Urinary bladder (tissue), 3 donors: ENCODE measurements at regions not wholly inside any gene's neighbourhood (a gene's known extent, or its start where the extent isn't known, plus 50 kb on each side); places are given as distances from the start of the nearest gene placed in this dataset.
"Not testable (repeated sequence)": the region's sequence is repeated elsewhere in the genome, so short reads cannot be mapped to it uniquely, and the experiment has no call there.

Experiments
- DNase-seq: peaks from one replicate; pipeline ENCODE4 v3.0.0-alpha.2; 2015; ENCODE audit errors: extremely low spot score
- H3K27ac ChIP-seq: one replicate; pipeline ENCODE4 v1.5.1; 2013; ENCODE audit warnings: low read depth, mild to moderate bottlenecking, moderate library complexity
- H3K36me3 ChIP-seq: one replicate; pipeline ENCODE4 v1.6.1; 2013; ENCODE audit warnings: mild to moderate bottlenecking, moderate library complexity; ENCODE audit not compliant: insufficient read depth
- H3K4me1 ChIP-seq: one replicate; pipeline ENCODE4 v1.6.1; 2013; ENCODE audit warnings: mild to moderate bottlenecking, moderate library complexity; ENCODE audit not compliant: insufficient read depth
- H3K4me3 ChIP-seq: one replicate; pipeline ENCODE4 v1.5.1; 2013; ENCODE audit warnings: low read depth, low read length
- WGBS: extraction: QIAGEN DNeasy Blood & Tissue Kit; methylation state at CpG from one replicate; pipeline ENCODE4 v1.1.7; 2013; 5-methylcytosine and 5-hydroxymethylcytosine counted together
- donor health status: healthy with polysubstance abuse.
- donor health status: healthy.

- WGBS: 77% methylated on average over 1 of the region's 1 CpG
- Histone ChIP-seq H3K36me3 (no peaks in the 10 kb centered on the region), H3K27ac (no peak overlapping the region), H3K4me1 (no peaks in the 10 kb centered on the region), H3K4me3 (no peak overlapping the region)
- no peak for DNase-seq
Observed at GRCh38 chr6:141830530-141830929, 302.2 kb upstream of the GJE1 start.

- Histone ChIP-seq H3K27ac (no peak overlapping the region), H3K4me1 (no peaks in the 10 kb centered on the region), H3K36me3 (no peaks in the 10 kb centered on the region), H3K4me3 (no peak overlapping the region)
- WGBS: 53% methylated on average over 4 of the region's 4 CpGs
- no peak for DNase-seq
Observed at GRCh38 chr6:141829566-141830360, 303.0 kb upstream of the GJE1 start.

- no peak overlapping the region for H3K4me3 ChIP-seq
- no peaks in the 10 kb centered on the region for H3K4me1 ChIP-seq
- H3K36me3 ChIP-seq: no peaks in the 10 kb centered on the region
- WGBS: 28% methylated on average over 1 of the region's 1 CpG
- no peak overlapping the region for H3K27ac ChIP-seq
- DNase-seq: no peak
Observed at GRCh38 chr6:141824350-141824749, 308.4 kb upstream of the GJE1 start.

- not testable (repeated sequence) for DNase-seq, H3K36me3 ChIP-seq, H3K4me3 ChIP-seq, H3K4me1 ChIP-seq, H3K27ac ChIP-seq
- 92% methylated on average over 16 of the region's 16 CpGs for WGBS
Observed at GRCh38 chr6:141815039-141815438, 317.7 kb upstream of the GJE1 start.

GRCh38 chr6:141809901-141810300, 322.8 kb upstream of the GJE1 start:
- no peaks in the 10 kb centered on the region for H3K4me1 ChIP-seq
- no peak overlapping the region for H3K27ac ChIP-seq
- no peak for DNase-seq
- H3K4me3 ChIP-seq: no peak overlapping the region
- no peaks in the 10 kb centered on the region for H3K36me3 ChIP-seq
- 63% methylated on average over 2 of the region's 2 CpGs for WGBS

GRCh38 chr6:141808662-141809061, 324.1 kb upstream of the GJE1 start:
- Histone ChIP-seq H3K4me3 (no peak overlapping the region), H3K36me3 (no peaks in the 10 kb centered on the region), H3K4me1 (no peaks in the 10 kb centered on the region), H3K27ac (no peak overlapping the region)
- WGBS: 91% methylated on average over 1 of the region's 1 CpG
- no peak for DNase-seq

- H3K27ac ChIP-seq, H3K4me1 ChIP-seq, H3K4me3 ChIP-seq, DNase-seq, H3K36me3 ChIP-seq: not testable (repeated sequence)
- WGBS: 84% methylated on average over 1 of the region's 1 CpG
Observed at GRCh38 chr6:141800973-141801372, 331.8 kb upstream of the GJE1 start.

- no peak for DNase-seq
- Histone ChIP-seq H3K27ac (no peak overlapping the region), H3K4me1 (no peaks in the 10 kb centered on the region), H3K4me3 (no peak overlapping the region), H3K36me3 (no peaks in the 10 kb centered on the region)
- WGBS: 76% methylated on average over 1 of the region's 1 CpG
Observed at GRCh38 chr6:141790921-141791320, 341.8 kb upstream of the GJE1 start.

GRCh38 chr6:141788096-141788495, 344.6 kb upstream of the GJE1 start:
- no peak for DNase-seq
- H3K4me3 ChIP-seq: no peak overlapping the region
- WGBS: 92% methylated on average over 3 of the region's 3 CpGs
- H3K36me3 ChIP-seq: no peaks in the 10 kb centered on the region
- H3K27ac ChIP-seq: no peak overlapping the region
- H3K4me1 ChIP-seq: no peaks in the 10 kb centered on the region

- Histone ChIP-seq H3K27ac (no peak overlapping the region), H3K4me3 (no peak overlapping the region), H3K4me1 (no peaks in the 10 kb centered on the region), H3K36me3 (no peaks in the 10 kb centered on the region)
- DNase-seq: no peak
- 71% methylated on average over 2 of the region's 2 CpGs for WGBS
Observed at GRCh38 chr6:141783585-141783984, 349.1 kb upstream of the GJE1 start.

GRCh38 chr6:141780296-141780695, 352.4 kb upstream of the GJE1 start:
- Histone ChIP-seq H3K4me3 (no peak overlapping the region), H3K36me3 (no peaks in the 10 kb centered on the region), H3K4me1 (no peaks in the 10 kb centered on the region), H3K27ac (no peak overlapping the region)
- DNase-seq: no peak
- WGBS: 69% methylated on average over 4 of the region's 4 CpGs

GRCh38 chr6:141764388-141764787, 368.3 kb upstream of the GJE1 start:
- no peak for DNase-seq
- no peaks in the 10 kb centered on the region for H3K4me1 ChIP-seq
- H3K27ac ChIP-seq: no peak overlapping the region
- no peaks in the 10 kb centered on the region for H3K36me3 ChIP-seq
- H3K4me3 ChIP-seq: no peak overlapping the region

GRCh38 chr6:141758430-141758829, 374.3 kb upstream of the GJE1 start:
- WGBS: 76% methylated on average over 3 of the region's 3 CpGs
- H3K4me3 ChIP-seq: no peak overlapping the region
- no peak overlapping the region for H3K27ac ChIP-seq
- no peak for DNase-seq
- no peaks in the 10 kb centered on the region for H3K36me3 ChIP-seq
- no peaks in the 10 kb centered on the region for H3K4me1 ChIP-seq

GRCh38 chr6:141753180-141753579, 379.5 kb upstream of the GJE1 start:
- Histone ChIP-seq H3K27ac (no peak overlapping the region), H3K4me1 (no peaks in the 10 kb centered on the region), H3K4me3 (no peak overlapping the region), H3K36me3 (no peaks in the 10 kb centered on the region)
- no peak for DNase-seq
- 72% methylated on average over 3 of the region's 3 CpGs for WGBS

GRCh38 chr6:141752677-141753076, 380.0 kb upstream of the GJE1 start:
- Histone ChIP-seq H3K36me3 (no peaks in the 10 kb centered on the region), H3K27ac (no peak overlapping the region), H3K4me3 (no peak overlapping the region), H3K4me1 (no peaks in the 10 kb centered on the region)
- DNase-seq: no peak
- 77% methylated on average over 1 of the region's 1 CpG for WGBS
